ENCODE measurements at regions not wholly inside any gene's neighbourhood (a gene's known extent, or its start where the extent isn't known, plus 50 kb on each side); places are given as distances from the start of the nearest gene placed in this dataset.

DNA sequence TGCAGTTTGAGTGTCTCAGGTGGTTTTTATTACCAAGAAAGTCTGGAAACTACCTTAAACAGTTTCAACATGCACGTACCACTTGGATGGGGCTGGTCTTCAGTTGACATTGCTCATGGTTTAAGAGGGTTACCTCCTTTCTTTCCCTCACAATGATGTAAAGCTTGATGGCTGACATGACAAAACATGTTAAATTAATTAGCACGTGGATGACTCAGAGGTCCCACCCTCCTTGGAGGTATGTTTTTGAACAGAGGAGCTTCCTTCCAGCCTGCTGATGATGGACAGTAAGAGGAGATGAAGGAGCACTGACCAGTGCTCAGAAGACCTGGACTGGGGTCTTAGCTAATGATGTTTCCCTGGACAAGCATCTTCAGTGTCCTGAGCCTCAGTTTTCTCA is 322.3 kb upstream of the PODXL start:
- no peak for TF ChIP-seq POLR2AphosphoS5 (IDR thresholded peaks at IDR 0.05; ENCODE audit: insufficient read depth in 1 of 2, low read depth in 1 of 2)
- Histone ChIP-seq H3K36me3 (no peaks in the 10 kb centered on the region), H3K27me3 (no peaks in the 10 kb centered on the region), H3K4me1 (no peaks in the 10 kb centered on the region), H3K9me3 (no peaks in the 10 kb centered on the region), H3K27ac (no peak overlapping the region), H3K4me3 (no peak overlapping the region)
- intact Hi-C loops (cut with DNase I) = no loop called here
- DNase-seq (ENCODE audit: extremely low spot score in 2 of 2) = no peak

DNA sequence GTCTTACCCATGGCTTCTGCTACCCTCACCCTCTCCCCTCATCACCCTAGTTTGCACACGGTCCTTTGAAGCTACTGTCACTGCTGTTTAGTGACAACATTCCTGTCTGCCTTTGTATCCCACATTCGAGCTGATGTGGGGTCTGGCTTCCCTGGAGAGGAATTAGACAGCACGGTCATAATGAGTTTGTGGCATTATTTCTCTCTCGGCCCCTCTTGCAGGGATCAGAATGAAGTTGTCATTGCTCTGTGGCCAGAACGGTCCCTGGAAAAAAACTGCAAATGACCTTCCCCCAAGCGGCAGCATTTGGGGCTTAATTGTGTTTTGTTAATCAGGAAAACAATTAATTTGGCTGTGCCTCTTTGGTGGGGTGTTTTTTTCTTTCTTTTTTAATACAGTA is 317.2 kb upstream of the PODXL start:
- no peak overlapping the region for H3K4me3 ChIP-seq
- no peak for DNase-seq (ENCODE audit: extremely low spot score in 2 of 2)
- no peaks in the 10 kb centered on the region for H3K27me3 ChIP-seq
- no peaks in the 10 kb centered on the region for H3K36me3 ChIP-seq
- H3K9me3 ChIP-seq = no peaks in the 10 kb centered on the region
- H3K4me1 ChIP-seq = no peaks in the 10 kb centered on the region
- TF ChIP-seq, protein P1, sequence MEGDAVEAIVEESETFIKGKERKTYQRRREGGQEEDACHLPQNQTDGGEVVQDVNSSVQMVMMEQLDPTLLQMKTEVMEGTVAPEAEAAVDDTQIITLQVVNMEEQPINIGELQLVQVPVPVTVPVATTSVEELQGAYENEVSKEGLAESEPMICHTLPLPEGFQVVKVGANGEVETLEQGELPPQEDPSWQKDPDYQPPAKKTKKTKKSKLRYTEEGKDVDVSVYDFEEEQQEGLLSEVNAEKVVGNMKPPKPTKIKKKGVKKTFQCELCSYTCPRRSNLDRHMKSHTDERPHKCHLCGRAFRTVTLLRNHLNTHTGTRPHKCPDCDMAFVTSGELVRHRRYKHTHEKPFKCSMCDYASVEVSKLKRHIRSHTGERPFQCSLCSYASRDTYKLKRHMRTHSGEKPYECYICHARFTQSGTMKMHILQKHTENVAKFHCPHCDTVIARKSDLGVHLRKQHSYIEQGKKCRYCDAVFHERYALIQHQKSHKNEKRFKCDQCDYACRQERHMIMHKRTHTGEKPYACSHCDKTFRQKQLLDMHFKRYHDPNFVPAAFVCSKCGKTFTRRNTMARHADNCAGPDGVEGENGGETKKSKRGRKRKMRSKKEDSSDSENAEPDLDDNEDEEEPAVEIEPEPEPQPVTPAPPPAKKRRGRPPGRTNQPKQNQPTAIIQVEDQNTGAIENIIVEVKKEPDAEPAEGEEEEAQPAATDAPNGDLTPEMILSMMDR (IDR thresholded peaks at IDR 0.05) = no peak
- no peak for TF ChIP-seq POLR2A (IDR thresholded peaks at IDR 0.05)
- no peak for TF ChIP-seq POLR2AphosphoS5 (IDR thresholded peaks at IDR 0.05; ENCODE audit: insufficient read depth in 1 of 2, low read depth in 1 of 2)
- intact Hi-C loops (cut with DNase I) = no loop called here
- H3K27ac ChIP-seq = no peak overlapping the region

DNA sequence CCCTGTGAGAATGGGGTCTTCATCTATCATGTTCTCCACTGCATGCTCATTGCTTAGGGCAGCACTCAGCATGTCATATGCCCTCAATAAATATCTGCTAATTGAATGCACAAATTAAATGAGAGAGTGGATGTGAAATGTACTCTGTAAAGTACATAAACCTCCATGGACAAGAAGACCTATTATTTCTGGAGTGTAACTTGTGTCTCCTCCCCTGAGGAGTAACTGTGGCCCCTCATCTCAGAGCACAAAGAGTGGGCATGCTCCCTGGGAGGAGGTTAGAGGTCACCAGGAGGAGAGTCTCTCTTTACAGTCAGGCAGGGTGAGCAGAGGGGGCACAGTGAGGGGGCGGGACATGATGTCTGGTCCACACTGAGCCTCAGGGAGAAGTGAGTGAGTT is 313.6 kb upstream of the PODXL start:
- no peaks in the 10 kb centered on the region for H3K36me3 ChIP-seq
- intact Hi-C loops (cut with DNase I) = no loop called here
- no peaks in the 10 kb centered on the region for H3K4me1 ChIP-seq
- H3K4me3 ChIP-seq = no peak overlapping the region
- no peaks in the 10 kb centered on the region for H3K27me3 ChIP-seq
- no peak for TF ChIP-seq POLR2A (IDR thresholded peaks at IDR 0.05)
- TF ChIP-seq, protein P1 (IDR thresholded peaks at IDR 0.05) = no peak
- no peak for TF ChIP-seq POLR2AphosphoS5 (IDR thresholded peaks at IDR 0.05; ENCODE audit: insufficient read depth in 1 of 2, low read depth in 1 of 2)
- H3K9me3 ChIP-seq = no peaks in the 10 kb centered on the region
- H3K27ac ChIP-seq = no peak overlapping the region
- no peak for DNase-seq (ENCODE audit: extremely low spot score in 2 of 2)

DNA sequence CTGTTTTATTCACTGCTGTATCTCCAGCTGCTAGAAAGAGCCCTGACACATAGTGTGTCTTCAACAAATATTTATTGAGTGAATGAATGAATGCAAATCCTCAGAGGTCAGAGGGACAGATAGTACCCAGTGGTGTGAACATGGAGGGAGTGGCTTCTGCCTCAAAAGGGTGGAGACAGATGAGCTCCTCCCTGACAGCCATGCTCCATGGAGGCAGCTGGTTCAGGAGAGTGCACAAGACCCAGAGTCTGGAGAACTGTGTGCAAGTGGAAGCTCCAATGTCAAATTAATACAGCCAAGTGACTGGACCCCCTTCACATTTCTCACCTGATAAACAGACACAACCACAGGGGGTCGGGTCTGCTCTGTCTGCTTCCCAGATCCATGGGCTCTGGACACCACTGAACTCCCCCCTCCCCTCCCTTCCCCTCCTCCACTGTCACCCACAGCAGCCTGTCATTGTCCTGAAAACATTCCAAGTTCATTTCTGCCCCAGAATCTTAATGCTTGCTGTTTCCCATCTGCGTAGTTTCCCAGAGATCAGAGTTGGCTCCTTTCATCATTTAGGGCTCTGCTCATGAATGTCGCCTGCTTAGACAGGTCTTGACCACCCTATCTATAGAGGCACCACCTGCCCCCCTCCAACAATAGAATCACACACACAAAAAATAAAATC is 312.9 kb upstream of the PODXL start:
- no peak for TF ChIP-seq POLR2A (IDR thresholded peaks at IDR 0.05)
- no peak for TF ChIP-seq POLR2AphosphoS5 (IDR thresholded peaks at IDR 0.05; ENCODE audit: insufficient read depth in 1 of 2, low read depth in 1 of 2)
- TF ChIP-seq, protein P1 (IDR thresholded peaks at IDR 0.05) = no peak
- no peak for DNase-seq (ENCODE audit: extremely low spot score in 2 of 2)
- Histone ChIP-seq H3K4me3 (no peak overlapping the region), H3K27ac (no peak overlapping the region), H3K27me3 (no peaks in the 10 kb centered on the region), H3K36me3 (no peaks in the 10 kb centered on the region), H3K4me1 (no peaks in the 10 kb centered on the region), H3K9me3 (no peaks in the 10 kb centered on the region)
- intact Hi-C loops (cut with DNase I) = no loop called here

DNA sequence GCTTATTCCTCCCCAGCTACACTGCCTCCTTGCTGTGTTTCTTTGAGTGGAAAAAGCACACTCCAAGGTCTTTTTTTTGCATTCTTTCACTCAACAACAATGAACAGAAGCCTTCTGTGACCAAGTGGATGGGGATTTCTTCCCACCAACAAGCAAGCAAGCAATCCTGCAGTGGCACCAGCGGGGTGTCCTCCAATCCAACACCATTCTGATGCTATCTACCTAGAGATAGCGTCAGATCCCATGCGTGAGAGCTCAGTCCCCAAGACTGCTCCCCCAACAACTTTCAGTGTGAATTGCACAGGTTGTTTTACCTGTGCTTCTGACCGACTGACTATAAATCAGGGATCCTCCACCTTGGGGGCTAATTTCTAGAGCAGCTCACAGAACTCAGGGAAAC is 311.0 kb upstream of the PODXL start:
- TF ChIP-seq POLR2A (IDR thresholded peaks at IDR 0.05) = no peak
- no peak for TF ChIP-seq POLR2AphosphoS5 (IDR thresholded peaks at IDR 0.05; ENCODE audit: insufficient read depth in 1 of 2, low read depth in 1 of 2)
- TF ChIP-seq, protein P1 (IDR thresholded peaks at IDR 0.05) = no peak
- DNase-seq (ENCODE audit: extremely low spot score in 2 of 2) = no peak
- no peaks in the 10 kb centered on the region for H3K36me3 ChIP-seq
- no peaks in the 10 kb centered on the region for H3K27me3 ChIP-seq
- H3K4me3 ChIP-seq = no peak overlapping the region
- H3K9me3 ChIP-seq = no peaks in the 10 kb centered on the region
- intact Hi-C loops (cut with DNase I) = no loop called here
- no peak overlapping the region for H3K27ac ChIP-seq
- no peaks in the 10 kb centered on the region for H3K4me1 ChIP-seq

Data from vagina (tissue), 2 donors.